Endothelial cell (in vitro differentiated cells): ENCODE measurements at regions not wholly inside any gene's neighbourhood (a gene's known extent, or its start where the extent isn't known, plus 50 kb on each side); places are given as distances from the start of the nearest gene placed in this dataset.

ENCODE experiments used
- DNase-seq: peaks from one replicate; pipeline ENCODE4 v3.0.0; 2021; ENCODE audit warnings: low spot score
- H3K27ac Mint-ChIP-seq: one replicate; pipeline ENCODE4 v1.8.0; 2021; ENCODE audit warnings: mixed read lengths, inconsistent platforms; ENCODE audit not compliant: unreplicated experiment
- H3K27me3 Mint-ChIP-seq: one replicate; pipeline ENCODE4 v1.8.0; 2021; ENCODE audit warnings: mild to moderate bottlenecking, moderate library complexity, mixed read lengths, inconsistent platforms; ENCODE audit not compliant: unreplicated experiment
- H3K36me3 Mint-ChIP-seq: one replicate; pipeline ENCODE4 v1.8.0; 2021; ENCODE audit warnings: mild to moderate bottlenecking, low read depth, mixed read lengths, inconsistent platforms; ENCODE audit not compliant: unreplicated experiment
- H3K4me1 Mint-ChIP-seq: one replicate; pipeline ENCODE4 v1.8.0; 2021; ENCODE audit warnings: mild to moderate bottlenecking, mixed read lengths, inconsistent platforms; ENCODE audit not compliant: unreplicated experiment
- H3K4me3 Mint-ChIP-seq: one replicate; pipeline ENCODE4 v1.8.0; 2021; ENCODE audit warnings: mild to moderate bottlenecking, mixed read lengths, inconsistent platforms; ENCODE audit not compliant: unreplicated experiment
- H3K9me3 Mint-ChIP-seq: one replicate; pipeline ENCODE4 v1.8.0; 2021; ENCODE audit warnings: mixed read lengths, inconsistent platforms; ENCODE audit not compliant: unreplicated experiment
- TF ChIP-seq, protein P1 (sequence below): fragments of 200-600 bp; sonication (generic); IDR thresholded peaks from one replicate; pipeline ENCODE4 v1.5.0; 2021; ENCODE audit warnings: antibody characterized with exemption; ENCODE audit not compliant: unreplicated experiment

DNA sequence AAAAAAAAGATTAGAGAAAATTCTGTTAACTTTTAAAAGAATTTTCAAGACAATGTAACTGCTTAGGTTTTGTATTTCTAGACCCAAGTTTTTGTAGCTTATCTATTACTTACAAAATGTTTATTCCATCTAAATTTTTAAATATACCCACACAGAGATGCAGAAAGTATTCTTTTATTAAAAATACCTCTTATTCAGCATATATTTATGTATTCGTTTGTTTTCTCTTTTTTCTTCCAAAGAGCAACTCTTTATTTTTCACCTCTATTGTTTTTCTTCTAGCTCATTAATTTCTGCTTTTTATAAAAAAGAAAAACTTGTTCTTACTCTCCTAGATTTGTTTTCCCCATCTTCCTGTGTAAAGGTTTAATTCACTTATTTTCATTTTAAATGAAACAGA is 180.3 kb downstream of the ZDHHC21 start:
- H3K4me1 Mint-ChIP-seq: peaks cover 3% of the 10 kb centered on the region
- H3K27me3 Mint-ChIP-seq: no peaks in the 10 kb centered on the region
- H3K9me3 Mint-ChIP-seq: no peaks in the 10 kb centered on the region
- H3K27ac Mint-ChIP-seq: no peak overlapping the region
- no peak for DNase-seq
- no peak overlapping the region for H3K4me3 Mint-ChIP-seq
- H3K36me3 Mint-ChIP-seq: no peaks in the 10 kb centered on the region
- TF ChIP-seq, protein P1, sequence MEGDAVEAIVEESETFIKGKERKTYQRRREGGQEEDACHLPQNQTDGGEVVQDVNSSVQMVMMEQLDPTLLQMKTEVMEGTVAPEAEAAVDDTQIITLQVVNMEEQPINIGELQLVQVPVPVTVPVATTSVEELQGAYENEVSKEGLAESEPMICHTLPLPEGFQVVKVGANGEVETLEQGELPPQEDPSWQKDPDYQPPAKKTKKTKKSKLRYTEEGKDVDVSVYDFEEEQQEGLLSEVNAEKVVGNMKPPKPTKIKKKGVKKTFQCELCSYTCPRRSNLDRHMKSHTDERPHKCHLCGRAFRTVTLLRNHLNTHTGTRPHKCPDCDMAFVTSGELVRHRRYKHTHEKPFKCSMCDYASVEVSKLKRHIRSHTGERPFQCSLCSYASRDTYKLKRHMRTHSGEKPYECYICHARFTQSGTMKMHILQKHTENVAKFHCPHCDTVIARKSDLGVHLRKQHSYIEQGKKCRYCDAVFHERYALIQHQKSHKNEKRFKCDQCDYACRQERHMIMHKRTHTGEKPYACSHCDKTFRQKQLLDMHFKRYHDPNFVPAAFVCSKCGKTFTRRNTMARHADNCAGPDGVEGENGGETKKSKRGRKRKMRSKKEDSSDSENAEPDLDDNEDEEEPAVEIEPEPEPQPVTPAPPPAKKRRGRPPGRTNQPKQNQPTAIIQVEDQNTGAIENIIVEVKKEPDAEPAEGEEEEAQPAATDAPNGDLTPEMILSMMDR: no peak

DNA sequence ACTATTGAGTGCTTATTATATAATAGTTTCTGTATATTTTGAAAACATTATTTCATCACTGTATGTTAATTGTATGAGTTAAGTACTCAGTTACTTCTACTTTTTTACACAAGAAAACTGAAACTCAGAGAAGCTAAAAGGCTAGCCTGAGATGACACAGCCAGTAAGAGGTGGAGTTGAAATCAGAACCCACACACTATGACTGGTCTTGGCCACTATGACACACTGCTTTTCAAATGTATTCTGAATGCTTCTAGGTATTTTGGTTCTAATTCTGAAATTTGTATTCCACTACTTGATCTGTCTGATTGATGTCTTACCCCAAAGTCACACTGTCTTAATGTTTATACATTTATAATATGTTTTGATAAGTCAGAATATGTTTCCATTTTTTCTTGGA is 181.8 kb downstream of the ZDHHC21 start:
- no peak for DNase-seq
- no peak overlapping the region for H3K27ac Mint-ChIP-seq
- H3K36me3 Mint-ChIP-seq: no peaks in the 10 kb centered on the region
- H3K27me3 Mint-ChIP-seq: no peaks in the 10 kb centered on the region
- H3K9me3 Mint-ChIP-seq: no peaks in the 10 kb centered on the region
- TF ChIP-seq, protein P1: no peak
- no peak overlapping the region for H3K4me3 Mint-ChIP-seq
- peaks cover 3% of the 10 kb centered on the region for H3K4me1 Mint-ChIP-seq

DNA sequence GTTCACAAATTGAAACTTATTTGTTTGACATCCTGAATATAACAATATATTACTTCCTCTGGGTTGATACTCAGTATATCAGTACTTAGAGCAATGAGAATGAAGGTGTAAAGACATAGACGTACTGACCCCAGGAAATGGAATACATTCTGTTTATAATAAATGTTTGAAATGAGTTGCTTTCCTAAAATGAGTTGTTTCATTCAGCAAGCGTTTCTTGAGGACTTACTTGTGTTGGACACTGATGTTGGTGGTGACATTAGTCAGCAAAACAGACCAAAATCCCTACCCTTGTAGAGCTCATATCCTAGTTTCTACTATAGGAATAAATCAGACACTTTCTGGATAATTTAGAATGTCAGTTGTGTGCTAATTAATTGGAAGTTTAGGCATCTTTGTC is 184.3 kb downstream of the ZDHHC21 start:
- Mint-ChIP-seq H3K27ac (no peak overlapping the region), H3K27me3 (no peaks in the 10 kb centered on the region), H3K4me1 (no peaks in the 10 kb centered on the region), H3K36me3 (no peaks in the 10 kb centered on the region), H3K4me3 (no peak overlapping the region), H3K9me3 (no peaks in the 10 kb centered on the region)
- TF ChIP-seq, protein P1: no peak
- DNase-seq: no peak

DNA sequence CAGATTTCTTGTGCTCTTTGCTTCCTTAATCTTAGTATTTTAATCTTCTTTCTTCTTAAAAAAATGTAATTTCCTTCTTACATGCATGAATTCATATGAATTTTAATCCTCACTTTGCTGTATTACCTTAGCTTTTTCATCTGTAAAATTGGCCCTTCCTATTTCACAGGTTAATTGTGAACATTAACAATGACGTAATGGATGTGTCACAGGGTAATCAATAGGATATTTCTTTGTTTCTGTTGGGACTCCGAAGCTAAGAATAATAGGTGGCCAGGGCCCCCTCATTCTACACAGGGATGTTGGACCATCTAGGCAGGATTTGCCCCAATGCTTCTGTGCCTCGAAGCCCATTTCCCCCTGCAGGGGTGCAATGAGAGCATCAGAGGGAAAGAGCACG is 187.4 kb upstream of the NFIB start:
- Mint-ChIP-seq H3K4me3 (no peak overlapping the region), H3K9me3 (no peaks in the 10 kb centered on the region), H3K36me3 (no peaks in the 10 kb centered on the region), H3K27ac (no peak overlapping the region), H3K4me1 (peaks cover 2% of the 10 kb centered on the region), H3K27me3 (peaks cover 2% of the 10 kb centered on the region)
- no peak for DNase-seq
- TF ChIP-seq, protein P1: no peak

DNA sequence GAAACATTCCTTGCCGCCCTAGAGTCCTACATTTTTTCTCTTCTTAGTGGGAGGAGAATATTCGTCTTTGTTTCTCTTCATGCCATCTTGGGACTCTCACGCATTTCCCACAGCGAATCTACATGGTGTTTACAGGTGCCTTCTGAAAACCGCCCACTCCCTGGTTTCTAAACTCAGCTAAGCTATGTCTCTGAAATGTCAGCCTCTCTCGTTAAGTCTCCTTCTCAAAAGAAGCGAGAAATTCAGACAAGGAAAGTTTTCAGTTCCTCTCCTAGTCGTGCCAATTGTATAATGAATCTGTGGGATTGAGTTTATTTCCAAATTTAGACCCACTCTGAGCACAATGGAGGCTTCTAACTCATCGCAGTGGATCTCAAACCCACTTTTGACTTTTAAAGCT is 186.8 kb upstream of the NFIB start:
- DNase-seq: no peak
- Mint-ChIP-seq H3K27ac (no peak overlapping the region), H3K9me3 (no peaks in the 10 kb centered on the region), H3K36me3 (no peaks in the 10 kb centered on the region), H3K4me3 (no peak overlapping the region), H3K4me1 (peaks cover 2% of the 10 kb centered on the region), H3K27me3 (peaks cover 2% of the 10 kb centered on the region)
- TF ChIP-seq, protein P1: no peak
